Activated B cell treated with CpG ODN at 0.5 μM for 24 hours (primary cell): ENCODE measurements at regions not wholly inside any gene's neighbourhood (a gene's known extent, or its start where the extent isn't known, plus 50 kb on each side); places are given as distances from the start of the nearest gene placed in this dataset.

ENCODE experiments used
- ATAC-seq: fragments of 200-7000 bp; cut with Tn5 transposase; one replicate; pipeline ENCODE4 v1.10.0; 2021; ENCODE audit warnings: low read depth, mild to moderate bottlenecking, moderate library complexity
- CTCF ChIA-PET: fragments of 350-600 bp; sonication (Branson Sonifier 250); formaldehyde crosslinking; loops from one replicate; lab custom pipeline; 2021; ENCODE audit warnings: antibody characterized with exemption; lab: Charles Lee
- POLR2A ChIA-PET: fragments of 350-600 bp; sonication (Branson Sonifier 250); formaldehyde crosslinking; loops from one replicate; lab custom pipeline; 2021; ENCODE audit warnings: antibody characterized with exemption; lab: Charles Lee
- DNase-seq: peaks from one replicate; pipeline ENCODE4 v3.0.0; 2022
- H3K27ac Mint-ChIP-seq: one replicate; pipeline ENCODE4 v1.8.0; 2020; ENCODE audit warnings: mixed read lengths
- H3K27me3 Mint-ChIP-seq: one replicate; pipeline ENCODE4 v1.8.0; 2021; ENCODE audit warnings: mixed read lengths
- H3K36me3 Mint-ChIP-seq: one replicate; pipeline ENCODE4 v1.8.0; 2021; ENCODE audit warnings: low read depth, mixed read lengths
- H3K4me1 Mint-ChIP-seq: one replicate; pipeline ENCODE4 v1.8.0; 2021; ENCODE audit warnings: mixed read lengths
- H3K4me3 Mint-ChIP-seq: one replicate; pipeline ENCODE4 v1.8.0; 2020; ENCODE audit warnings: mild to moderate bottlenecking, mixed read lengths
- H3K9me3 Mint-ChIP-seq: one replicate; pipeline ENCODE4 v1.8.0; 2020; ENCODE audit warnings: mixed read lengths
- intact Hi-C: fragments of 100-400 bp; cut with micrococcal nuclease; formaldehyde crosslinking; loops from one replicate; pipeline ENCODE4 v1.15.1; 2024
- TF ChIP-seq, protein P1 (sequence below): fragments of 200-600 bp; IDR thresholded peaks from one replicate; pipeline ENCODE4 v1.8.0; 2022; ENCODE audit warnings: antibody characterized with exemption, mild to moderate bottlenecking

DNA sequence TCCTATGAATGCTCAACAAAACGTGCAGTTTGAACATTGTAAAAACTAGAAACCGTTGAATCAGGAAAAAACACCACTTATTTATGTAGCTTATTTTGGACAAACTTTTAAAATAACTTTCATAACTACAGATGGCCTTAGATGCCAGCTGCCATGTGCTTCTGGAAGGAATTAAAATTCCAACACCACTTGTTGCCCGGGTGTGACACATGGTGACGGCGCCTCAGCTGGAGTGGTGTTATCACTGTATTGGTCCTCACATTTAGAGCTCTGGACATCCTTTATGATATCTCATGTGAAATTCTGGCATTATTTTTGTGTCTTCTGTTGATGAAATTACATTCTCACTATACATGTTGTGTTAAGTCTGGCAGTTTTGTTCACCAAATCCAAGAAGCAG lies 211.0 kb downstream of the IPO8 start:
- ATAC-seq: no peak
- Mint-ChIP-seq H3K36me3 (no peaks in the 10 kb centered on the region), H3K27ac (no peak overlapping the region), H3K4me3 (no peak overlapping the region), H3K27me3 (no peaks in the 10 kb centered on the region), H3K4me1 (no peaks in the 10 kb centered on the region), H3K9me3 (no peaks in the 10 kb centered on the region)
- ChIA-PET CTCF (no interaction called here), POLR2A (no interaction called here)
- intact Hi-C loops: no loop called here
- DNase-seq: no peak
- TF ChIP-seq, protein P1, sequence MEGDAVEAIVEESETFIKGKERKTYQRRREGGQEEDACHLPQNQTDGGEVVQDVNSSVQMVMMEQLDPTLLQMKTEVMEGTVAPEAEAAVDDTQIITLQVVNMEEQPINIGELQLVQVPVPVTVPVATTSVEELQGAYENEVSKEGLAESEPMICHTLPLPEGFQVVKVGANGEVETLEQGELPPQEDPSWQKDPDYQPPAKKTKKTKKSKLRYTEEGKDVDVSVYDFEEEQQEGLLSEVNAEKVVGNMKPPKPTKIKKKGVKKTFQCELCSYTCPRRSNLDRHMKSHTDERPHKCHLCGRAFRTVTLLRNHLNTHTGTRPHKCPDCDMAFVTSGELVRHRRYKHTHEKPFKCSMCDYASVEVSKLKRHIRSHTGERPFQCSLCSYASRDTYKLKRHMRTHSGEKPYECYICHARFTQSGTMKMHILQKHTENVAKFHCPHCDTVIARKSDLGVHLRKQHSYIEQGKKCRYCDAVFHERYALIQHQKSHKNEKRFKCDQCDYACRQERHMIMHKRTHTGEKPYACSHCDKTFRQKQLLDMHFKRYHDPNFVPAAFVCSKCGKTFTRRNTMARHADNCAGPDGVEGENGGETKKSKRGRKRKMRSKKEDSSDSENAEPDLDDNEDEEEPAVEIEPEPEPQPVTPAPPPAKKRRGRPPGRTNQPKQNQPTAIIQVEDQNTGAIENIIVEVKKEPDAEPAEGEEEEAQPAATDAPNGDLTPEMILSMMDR: no peak

DNA sequence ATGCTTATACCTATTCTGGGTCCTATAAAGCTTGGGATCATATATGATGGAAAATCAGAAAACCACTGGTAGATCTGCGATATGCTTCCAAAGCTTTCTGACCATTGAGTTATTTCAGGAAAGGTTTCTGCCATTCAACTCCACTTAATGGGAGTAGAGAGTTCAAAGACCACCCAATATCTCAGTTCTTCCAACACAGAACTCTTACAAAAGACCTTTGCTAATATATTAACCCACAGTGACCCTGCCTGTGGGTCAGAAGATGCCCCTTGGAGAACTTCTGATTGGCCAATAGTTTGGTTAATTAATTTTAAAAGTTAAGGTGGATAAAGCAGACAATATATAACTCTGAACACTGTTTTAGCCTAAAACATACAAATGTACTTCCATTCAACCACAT lies 213.0 kb downstream of the IPO8 start:
- TF ChIP-seq, protein P1: no peak
- no peaks in the 10 kb centered on the region for H3K36me3 Mint-ChIP-seq
- H3K4me3 Mint-ChIP-seq: no peak overlapping the region
- no peak for DNase-seq
- H3K9me3 Mint-ChIP-seq: peaks cover 2% of the 10 kb centered on the region
- no peaks in the 10 kb centered on the region for H3K4me1 Mint-ChIP-seq
- intact Hi-C loops: no loop called here
- H3K27me3 Mint-ChIP-seq: no peaks in the 10 kb centered on the region
- no peak overlapping the region for H3K27ac Mint-ChIP-seq
- ChIA-PET POLR2A (no interaction called here), CTCF (no interaction called here)
- ATAC-seq: no peak

DNA sequence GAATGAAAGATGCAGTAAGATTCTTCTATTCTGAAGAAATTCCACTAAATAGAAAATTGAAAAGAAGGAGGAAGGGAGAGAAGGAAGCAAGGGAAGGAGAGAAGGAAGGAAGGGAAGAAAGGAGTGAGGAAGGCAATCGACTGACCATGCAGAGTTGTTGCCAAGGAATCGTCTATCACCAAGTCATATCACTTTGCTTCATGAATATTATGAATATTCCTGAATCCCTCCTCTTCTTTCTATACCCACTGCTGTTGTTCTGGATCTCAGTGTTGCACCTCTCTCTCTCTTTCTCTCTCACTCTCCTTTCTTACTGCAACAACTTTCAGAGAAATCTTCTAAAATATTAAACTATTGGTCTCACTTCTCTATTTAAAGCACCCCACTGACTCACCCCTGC lies 222.4 kb downstream of the IPO8 start:
- peaks cover 10% of the 10 kb centered on the region for H3K9me3 Mint-ChIP-seq
- H3K36me3 Mint-ChIP-seq: no peaks in the 10 kb centered on the region
- no peak for ATAC-seq
- no peaks in the 10 kb centered on the region for H3K4me1 Mint-ChIP-seq
- CTCF ChIA-PET: no interaction called here
- no peak for DNase-seq
- no peak overlapping the region for H3K4me3 Mint-ChIP-seq
- intact Hi-C loops: no loop called here
- POLR2A ChIA-PET: no interaction called here
- TF ChIP-seq, protein P1: no peak
- no peak overlapping the region for H3K27ac Mint-ChIP-seq
- no peaks in the 10 kb centered on the region for H3K27me3 Mint-ChIP-seq

DNA sequence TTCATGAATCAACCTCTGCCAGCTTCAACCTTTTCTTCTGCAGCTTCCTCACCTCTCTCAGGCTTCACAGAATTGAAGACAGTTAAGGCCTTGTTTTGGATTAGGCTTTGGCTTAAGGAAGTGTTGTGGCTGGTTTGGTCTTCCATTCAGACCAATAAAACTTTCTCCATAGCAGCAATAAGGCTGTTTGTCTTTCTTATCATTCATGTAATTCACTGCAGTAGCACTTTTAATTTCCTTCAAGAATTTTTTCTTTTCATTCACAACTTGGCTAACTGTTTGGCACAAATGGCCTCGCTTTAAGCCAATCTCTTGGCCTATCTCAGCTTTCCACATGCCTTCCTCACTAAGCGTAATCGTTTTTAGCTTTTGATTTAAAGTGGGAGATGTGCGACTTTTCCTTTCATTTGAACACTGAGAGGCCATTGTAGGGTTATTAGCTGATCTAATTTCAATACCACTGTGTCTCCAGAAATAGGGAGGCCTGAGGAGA lies 229.5 kb downstream of the IPO8 start:
- ChIA-PET POLR2A (no interaction called here), CTCF (no interaction called here)
- Mint-ChIP-seq H3K27me3 (no peaks in the 10 kb centered on the region), H3K27ac (no peak overlapping the region), H3K4me1 (no peaks in the 10 kb centered on the region), H3K36me3 (no peaks in the 10 kb centered on the region), H3K9me3 (peaks cover 6% of the 10 kb centered on the region), H3K4me3 (no peak overlapping the region)
- ATAC-seq (no peak), DNase-seq (no peak)
- TF ChIP-seq, protein P1: no peak
- intact Hi-C loops: no loop called here

DNA sequence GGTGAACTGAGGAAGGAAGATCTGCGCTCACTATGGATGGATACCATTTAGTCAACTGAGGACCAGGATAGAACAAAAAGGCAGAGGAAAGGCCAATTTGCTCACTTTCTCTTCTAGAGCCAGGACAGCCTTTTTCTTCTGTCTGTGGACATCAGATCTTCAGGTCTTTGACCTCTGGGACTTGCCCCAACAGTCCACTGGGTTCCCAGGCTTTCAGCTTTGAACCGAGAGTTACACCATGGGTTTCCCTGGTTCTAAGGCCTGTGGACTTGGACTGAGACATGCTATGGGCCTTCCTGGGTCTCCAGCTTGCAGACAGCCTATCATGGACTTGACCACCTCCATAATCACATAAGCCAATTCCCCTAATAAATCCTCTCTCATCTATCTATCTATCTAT lies 232.0 kb downstream of the IPO8 start:
- H3K9me3 Mint-ChIP-seq: peaks cover under 1% of the 10 kb centered on the region
- H3K4me1 Mint-ChIP-seq: no peaks in the 10 kb centered on the region
- H3K4me3 Mint-ChIP-seq: no peak overlapping the region
- intact Hi-C loops: no loop called here
- POLR2A ChIA-PET: no interaction called here
- ATAC-seq (no peak), DNase-seq (no peak)
- CTCF ChIA-PET: no interaction called here
- H3K27me3 Mint-ChIP-seq: no peaks in the 10 kb centered on the region
- no peaks in the 10 kb centered on the region for H3K36me3 Mint-ChIP-seq
- H3K27ac Mint-ChIP-seq: no peak overlapping the region
- TF ChIP-seq, protein P1: no peak
